ENCODE measurements at regions not wholly inside any gene's neighbourhood (a gene's known extent, or its start where the extent isn't known, plus 50 kb on each side); places are given as distances from the start of the nearest gene placed in this dataset.

GRCh38 chr2:7801212-7801611 is 880.6 kb upstream of the ID2 start:
- no peak for TF ChIP-seq ZNF274 (IDR thresholded peaks at IDR 0.05; ENCODE audit: low read depth, low read length)
- no peak for TF ChIP-seq SUZ12 (IDR thresholded peaks at IDR 0.05; ENCODE audit: extremely low read depth, insufficient read depth, insufficient read length)
- no peak for TF ChIP-seq YY1 (IDR thresholded peaks at IDR 0.05; ENCODE audit: insufficient read depth, insufficient read length)
- Histone ChIP-seq H3K4me1 (ENCODE audit: insufficient read depth, insufficient read length) (no peaks in the 10 kb centered on the region), H3K9ac (ENCODE audit: insufficient read length, low read depth) (no peak overlapping the region), H3K4me3 (ENCODE audit: insufficient read length, low read depth) (no peak overlapping the region), H3K27me3 (ENCODE audit: insufficient read depth, insufficient read length) (no peaks in the 10 kb centered on the region), H3K36me3 (ENCODE audit: insufficient read depth, insufficient read length, low read length) (no peaks in the 10 kb centered on the region), H3K9me3 (ENCODE audit: insufficient read depth, low read length) (peaks cover 39% of the 10 kb centered on the region)
- DNase-seq (ENCODE audit: low read depth, low spot score): no peak

DNA sequence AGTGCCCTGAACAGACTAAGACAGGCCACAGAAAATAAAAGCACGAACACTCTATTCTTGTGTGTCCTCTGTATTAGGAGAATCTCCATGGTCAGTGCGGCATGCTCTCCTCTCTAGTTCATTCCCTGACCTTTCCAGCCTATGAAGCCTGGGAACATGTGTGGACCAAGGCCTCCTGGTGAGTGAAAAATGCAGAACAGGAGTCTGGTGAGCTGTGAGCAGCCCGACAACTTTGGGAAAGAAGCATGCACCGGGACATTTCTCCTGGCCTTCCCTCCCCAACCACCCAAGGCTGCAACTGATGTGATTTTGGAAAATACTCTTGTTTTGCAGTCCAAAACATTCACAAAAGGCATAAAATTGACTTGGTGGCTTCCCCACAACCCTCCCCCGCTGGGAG is 878.3 kb upstream of the ID2 start:
- H3K9ac ChIP-seq (ENCODE audit: insufficient read length, low read depth): no peak overlapping the region
- H3K27me3 ChIP-seq (ENCODE audit: insufficient read depth, insufficient read length): no peaks in the 10 kb centered on the region
- H3K9me3 ChIP-seq (ENCODE audit: insufficient read depth, low read length): peaks cover 39% of the 10 kb centered on the region
- TF ChIP-seq ZNF274 (IDR thresholded peaks at IDR 0.05; ENCODE audit: low read depth, low read length) (no peak), YY1 (IDR thresholded peaks at IDR 0.05; ENCODE audit: insufficient read depth, insufficient read length) (no peak), SUZ12 (IDR thresholded peaks at IDR 0.05; ENCODE audit: extremely low read depth, insufficient read depth, insufficient read length) (no peak)
- no peak overlapping the region for H3K4me3 ChIP-seq (ENCODE audit: insufficient read length, low read depth)
- DNase-seq (ENCODE audit: low read depth, low spot score): no peak
- H3K4me1 ChIP-seq (ENCODE audit: insufficient read depth, insufficient read length): no peaks in the 10 kb centered on the region
- no peaks in the 10 kb centered on the region for H3K36me3 ChIP-seq (ENCODE audit: insufficient read depth, insufficient read length, low read length)

DNA sequence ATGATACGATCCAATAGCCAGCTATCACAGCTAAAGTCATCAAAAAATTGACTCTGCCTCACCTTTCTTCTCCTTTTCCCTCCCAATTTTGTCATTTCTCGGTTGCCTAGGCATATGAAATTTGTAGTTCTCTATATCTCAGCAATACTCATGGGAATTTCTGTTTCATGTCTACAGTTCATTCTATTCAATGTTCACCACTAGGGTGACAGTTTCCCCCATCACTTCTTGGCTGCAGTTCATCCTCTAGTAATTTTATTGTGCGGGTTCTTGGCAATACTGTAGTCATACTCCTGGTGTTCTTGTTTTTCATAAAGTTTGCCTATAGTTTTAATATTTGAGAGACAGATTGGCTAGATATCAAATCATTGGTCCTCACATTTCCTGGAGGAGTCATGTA is 872.2 kb upstream of the ID2 start:
- H3K4me3 ChIP-seq (ENCODE audit: insufficient read length, low read depth): no peak overlapping the region
- TF ChIP-seq ZNF274 (IDR thresholded peaks at IDR 0.05; ENCODE audit: low read depth, low read length): no peak
- no peak for TF ChIP-seq SUZ12 (IDR thresholded peaks at IDR 0.05; ENCODE audit: extremely low read depth, insufficient read depth, insufficient read length)
- no peak for TF ChIP-seq YY1 (IDR thresholded peaks at IDR 0.05; ENCODE audit: insufficient read depth, insufficient read length)
- H3K36me3 ChIP-seq (ENCODE audit: insufficient read depth, insufficient read length, low read length): no peaks in the 10 kb centered on the region
- no peak for DNase-seq (ENCODE audit: low read depth, low spot score)
- no peaks in the 10 kb centered on the region for H3K4me1 ChIP-seq (ENCODE audit: insufficient read depth, insufficient read length)
- H3K27me3 ChIP-seq (ENCODE audit: insufficient read depth, insufficient read length): no peaks in the 10 kb centered on the region
- no peak overlapping the region for H3K9ac ChIP-seq (ENCODE audit: insufficient read length, low read depth)
- no peaks in the 10 kb centered on the region; the same call in 1 of the 2 replicates for H3K9me3 ChIP-seq (ENCODE audit: insufficient read depth, low read length)

DNA sequence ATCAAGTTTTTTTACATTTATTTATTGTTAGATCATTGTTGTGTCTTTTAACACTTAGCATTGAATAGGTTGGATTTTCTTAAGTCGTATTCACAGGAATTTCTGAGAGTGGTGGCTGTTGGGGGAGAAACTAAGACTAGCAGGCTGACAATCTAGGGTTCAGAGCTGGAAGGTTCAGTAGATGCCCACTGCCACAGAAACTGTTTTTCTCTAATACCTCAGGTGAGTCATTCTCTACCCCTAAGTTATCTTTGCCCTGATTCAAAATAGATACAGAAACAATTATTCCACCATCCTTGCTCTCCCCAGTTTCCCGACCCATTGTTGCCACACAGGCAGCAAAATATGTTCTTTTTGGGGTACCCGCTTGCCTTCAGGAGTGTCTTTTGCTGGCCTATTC is 870.8 kb upstream of the ID2 start:
- H3K27me3 ChIP-seq (ENCODE audit: insufficient read depth, insufficient read length): no peaks in the 10 kb centered on the region
- no peaks in the 10 kb centered on the region for H3K9me3 ChIP-seq (ENCODE audit: insufficient read depth, low read length)
- H3K9ac ChIP-seq (ENCODE audit: insufficient read length, low read depth): no peak overlapping the region
- H3K4me1 ChIP-seq (ENCODE audit: insufficient read depth, insufficient read length): no peaks in the 10 kb centered on the region
- no peak for DNase-seq (ENCODE audit: low read depth, low spot score)
- no peak for TF ChIP-seq SUZ12 (IDR thresholded peaks at IDR 0.05; ENCODE audit: extremely low read depth, insufficient read depth, insufficient read length)
- H3K36me3 ChIP-seq (ENCODE audit: insufficient read depth, insufficient read length, low read length): no peaks in the 10 kb centered on the region
- no peak overlapping the region for H3K4me3 ChIP-seq (ENCODE audit: insufficient read length, low read depth)

GRCh38 chr2:7812231-7812995 is 869.4 kb upstream of the ID2 start:
- no peaks in the 10 kb centered on the region for H3K36me3 ChIP-seq (ENCODE audit: insufficient read depth, insufficient read length, low read length)
- TF ChIP-seq YY1 (IDR thresholded peaks at IDR 0.05; ENCODE audit: insufficient read depth, insufficient read length) (no peak), ZNF274 (IDR thresholded peaks at IDR 0.05; ENCODE audit: low read depth, low read length) (no peak), SUZ12 (IDR thresholded peaks at IDR 0.05; ENCODE audit: extremely low read depth, insufficient read depth, insufficient read length) (no peak)
- no peak overlapping the region for H3K9ac ChIP-seq (ENCODE audit: insufficient read length, low read depth)
- H3K9me3 ChIP-seq (ENCODE audit: insufficient read depth, low read length): no peaks in the 10 kb centered on the region
- no peak overlapping the region for H3K4me3 ChIP-seq (ENCODE audit: insufficient read length, low read depth)
- DNase-seq (ENCODE audit: low read depth, low spot score): no peak
- H3K4me1 ChIP-seq (ENCODE audit: insufficient read depth, insufficient read length): no peaks in the 10 kb centered on the region
- no peaks in the 10 kb centered on the region for H3K27me3 ChIP-seq (ENCODE audit: insufficient read depth, insufficient read length)

- Histone ChIP-seq H3K36me3 (ENCODE audit: insufficient read depth, insufficient read length, low read length) (no peaks in the 10 kb centered on the region), H3K27me3 (ENCODE audit: insufficient read depth, insufficient read length) (no peaks in the 10 kb centered on the region), H3K9me3 (ENCODE audit: insufficient read depth, low read length) (no peaks in the 10 kb centered on the region), H3K4me3 (ENCODE audit: insufficient read length, low read depth) (no peak overlapping the region), H3K4me1 (ENCODE audit: insufficient read depth, insufficient read length) (no peaks in the 10 kb centered on the region), H3K9ac (ENCODE audit: insufficient read length, low read depth) (no peak overlapping the region)
- TF ChIP-seq ZNF274 (IDR thresholded peaks at IDR 0.05; ENCODE audit: low read depth, low read length) (no peak), SUZ12 (IDR thresholded peaks at IDR 0.05; ENCODE audit: extremely low read depth, insufficient read depth, insufficient read length) (no peak), YY1 (IDR thresholded peaks at IDR 0.05; ENCODE audit: insufficient read depth, insufficient read length) (no peak)
- no peak for DNase-seq (ENCODE audit: low read depth, low spot score)
Observed at GRCh38 chr2:7813541-7814292, 868.1 kb upstream of the ID2 start.

GRCh38 chr2:7815726-7816125 is 866.1 kb upstream of the ID2 start:
- H3K36me3 ChIP-seq (ENCODE audit: insufficient read depth, insufficient read length, low read length): no peaks in the 10 kb centered on the region
- H3K4me3 ChIP-seq (ENCODE audit: insufficient read length, low read depth): no peak overlapping the region
- H3K9ac ChIP-seq (ENCODE audit: insufficient read length, low read depth): no peak overlapping the region
- H3K9me3 ChIP-seq (ENCODE audit: insufficient read depth, low read length): no peaks in the 10 kb centered on the region
- no peak for DNase-seq (ENCODE audit: low read depth, low spot score)
- no peak for TF ChIP-seq YY1 (IDR thresholded peaks at IDR 0.05; ENCODE audit: insufficient read depth, insufficient read length)
- TF ChIP-seq ZNF274 (IDR thresholded peaks at IDR 0.05; ENCODE audit: low read depth, low read length): no peak
- TF ChIP-seq SUZ12 (IDR thresholded peaks at IDR 0.05; ENCODE audit: extremely low read depth, insufficient read depth, insufficient read length): no peak
- H3K27me3 ChIP-seq (ENCODE audit: insufficient read depth, insufficient read length): no peaks in the 10 kb centered on the region
- H3K4me1 ChIP-seq (ENCODE audit: insufficient read depth, insufficient read length): no peaks in the 10 kb centered on the region

Data from NT2/D1 (cell line).